ENCODE measurements at regions not wholly inside any gene's neighbourhood (a gene's known extent, or its start where the extent isn't known, plus 50 kb on each side); places are given as distances from the start of the nearest gene placed in this dataset.

DNA sequence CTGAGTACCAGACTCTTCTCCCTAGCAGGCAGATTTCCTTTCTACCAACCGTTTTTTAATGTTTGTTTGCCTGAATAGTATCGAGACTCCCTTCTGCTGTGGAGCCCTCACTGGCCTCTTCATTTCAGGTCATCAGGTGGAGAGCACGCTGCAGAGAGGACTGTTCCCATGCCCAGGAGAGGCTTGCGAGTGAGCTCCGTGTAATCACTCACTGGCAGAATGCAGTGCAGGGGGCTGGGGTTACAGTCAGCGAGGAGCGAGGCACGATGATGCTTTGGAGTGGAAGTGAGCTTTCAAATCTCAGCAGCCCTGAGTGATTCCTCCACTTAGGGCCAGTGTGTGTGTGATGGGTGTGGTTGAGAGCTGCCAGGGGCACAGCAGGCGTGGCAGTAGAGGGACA is 385.2 kb downstream of the SHQ1 start:
- intact Hi-C loops (cut with DNase I), result no loop called here
- DNase-seq (ENCODE audit: extremely low spot score), result no peak
- H3K27me3 ChIP-seq, result no peaks in the 10 kb centered on the region
- H3K4me1 ChIP-seq, result peaks cover 5 to 12% (median 10%) of the 10 kb centered on the region in 4 donors
- TF ChIP-seq EP300 (IDR thresholded peaks at IDR 0.05), result no peak
- no peak for TF ChIP-seq POLR2A (IDR thresholded peaks at IDR 0.05; ENCODE audit: low read depth)
- TF ChIP-seq, protein P1, sequence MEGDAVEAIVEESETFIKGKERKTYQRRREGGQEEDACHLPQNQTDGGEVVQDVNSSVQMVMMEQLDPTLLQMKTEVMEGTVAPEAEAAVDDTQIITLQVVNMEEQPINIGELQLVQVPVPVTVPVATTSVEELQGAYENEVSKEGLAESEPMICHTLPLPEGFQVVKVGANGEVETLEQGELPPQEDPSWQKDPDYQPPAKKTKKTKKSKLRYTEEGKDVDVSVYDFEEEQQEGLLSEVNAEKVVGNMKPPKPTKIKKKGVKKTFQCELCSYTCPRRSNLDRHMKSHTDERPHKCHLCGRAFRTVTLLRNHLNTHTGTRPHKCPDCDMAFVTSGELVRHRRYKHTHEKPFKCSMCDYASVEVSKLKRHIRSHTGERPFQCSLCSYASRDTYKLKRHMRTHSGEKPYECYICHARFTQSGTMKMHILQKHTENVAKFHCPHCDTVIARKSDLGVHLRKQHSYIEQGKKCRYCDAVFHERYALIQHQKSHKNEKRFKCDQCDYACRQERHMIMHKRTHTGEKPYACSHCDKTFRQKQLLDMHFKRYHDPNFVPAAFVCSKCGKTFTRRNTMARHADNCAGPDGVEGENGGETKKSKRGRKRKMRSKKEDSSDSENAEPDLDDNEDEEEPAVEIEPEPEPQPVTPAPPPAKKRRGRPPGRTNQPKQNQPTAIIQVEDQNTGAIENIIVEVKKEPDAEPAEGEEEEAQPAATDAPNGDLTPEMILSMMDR (IDR thresholded peaks at IDR 0.05), result no peak
- no peak for TF ChIP-seq POLR2AphosphoS5 (IDR thresholded peaks at IDR 0.05)
- no peaks in the 10 kb centered on the region for H3K9me3 ChIP-seq
- no peaks in the 10 kb centered on the region for H3K36me3 ChIP-seq
- 63% methylated on average over 6 of the region's 9 CpGs for WGBS
- no peak overlapping the region for H3K27ac ChIP-seq (replicated peaks in 1 of 4)
- H3K4me3 ChIP-seq, result no peak overlapping the region

DNA sequence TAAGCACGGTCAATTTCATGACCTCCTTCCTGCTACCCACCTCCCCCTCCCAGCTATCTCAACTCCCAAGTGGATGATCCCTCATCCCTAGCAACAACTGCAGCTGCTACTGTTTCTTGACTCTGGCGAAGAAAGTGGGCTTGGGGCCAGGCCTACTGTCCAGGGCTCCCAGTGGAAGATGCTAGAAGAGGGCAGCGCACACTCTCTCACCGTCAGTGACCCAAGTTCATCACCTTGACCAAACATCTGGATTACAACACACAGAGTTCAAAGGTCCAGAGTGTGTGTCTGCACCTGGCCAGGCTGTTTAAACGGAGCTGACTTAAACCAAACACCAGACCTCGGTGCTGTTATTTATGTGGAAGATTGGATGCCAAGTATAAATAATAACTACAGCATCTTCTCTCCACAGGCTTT is 385.6 kb downstream of the SHQ1 start:
- Histone ChIP-seq H3K27ac (replicated peaks in 1 of 4) (no peak overlapping the region), H3K36me3 (no peaks in the 10 kb centered on the region), H3K4me3 (no peak overlapping the region), H3K9me3 (no peaks in the 10 kb centered on the region), H3K27me3 (no peaks in the 10 kb centered on the region), H3K4me1 (peaks cover 5 to 12% (median 10%) of the 10 kb centered on the region in 4 donors)
- intact Hi-C loops (cut with DNase I), result no loop called here
- TF ChIP-seq EP300 (IDR thresholded peaks at IDR 0.05) (no peak), POLR2A (IDR thresholded peaks at IDR 0.05; ENCODE audit: low read depth) (no peak), POLR2AphosphoS5 (IDR thresholded peaks at IDR 0.05) (no peak)
- TF ChIP-seq, protein P1 (IDR thresholded peaks at IDR 0.05), result no peak
- no peak for DNase-seq (ENCODE audit: extremely low spot score)
- WGBS, result 53% methylated on average over 6 of the region's 6 CpGs

GRCh38 chr3:72461787-72462186 is 386.5 kb downstream of the SHQ1 start:
- peaks cover 5 to 12% (median 10%) of the 10 kb centered on the region in 4 donors for H3K4me1 ChIP-seq
- intact Hi-C loops (cut with DNase I), result no loop called here
- no peaks in the 10 kb centered on the region for H3K9me3 ChIP-seq
- no peak overlapping the region for H3K4me3 ChIP-seq
- DNase-seq (ENCODE audit: extremely low spot score), result no peak
- H3K27me3 ChIP-seq, result no peaks in the 10 kb centered on the region
- no peak overlapping the region for H3K27ac ChIP-seq (replicated peaks in 1 of 4)
- 49% methylated on average over 4 of the region's 4 CpGs for WGBS
- H3K36me3 ChIP-seq, result no peaks in the 10 kb centered on the region
- TF ChIP-seq POLR2A (IDR thresholded peaks at IDR 0.05; ENCODE audit: low read depth) (no peak), POLR2AphosphoS5 (IDR thresholded peaks at IDR 0.05) (peak in 1 of 2 donors; percentile 13)

DNA sequence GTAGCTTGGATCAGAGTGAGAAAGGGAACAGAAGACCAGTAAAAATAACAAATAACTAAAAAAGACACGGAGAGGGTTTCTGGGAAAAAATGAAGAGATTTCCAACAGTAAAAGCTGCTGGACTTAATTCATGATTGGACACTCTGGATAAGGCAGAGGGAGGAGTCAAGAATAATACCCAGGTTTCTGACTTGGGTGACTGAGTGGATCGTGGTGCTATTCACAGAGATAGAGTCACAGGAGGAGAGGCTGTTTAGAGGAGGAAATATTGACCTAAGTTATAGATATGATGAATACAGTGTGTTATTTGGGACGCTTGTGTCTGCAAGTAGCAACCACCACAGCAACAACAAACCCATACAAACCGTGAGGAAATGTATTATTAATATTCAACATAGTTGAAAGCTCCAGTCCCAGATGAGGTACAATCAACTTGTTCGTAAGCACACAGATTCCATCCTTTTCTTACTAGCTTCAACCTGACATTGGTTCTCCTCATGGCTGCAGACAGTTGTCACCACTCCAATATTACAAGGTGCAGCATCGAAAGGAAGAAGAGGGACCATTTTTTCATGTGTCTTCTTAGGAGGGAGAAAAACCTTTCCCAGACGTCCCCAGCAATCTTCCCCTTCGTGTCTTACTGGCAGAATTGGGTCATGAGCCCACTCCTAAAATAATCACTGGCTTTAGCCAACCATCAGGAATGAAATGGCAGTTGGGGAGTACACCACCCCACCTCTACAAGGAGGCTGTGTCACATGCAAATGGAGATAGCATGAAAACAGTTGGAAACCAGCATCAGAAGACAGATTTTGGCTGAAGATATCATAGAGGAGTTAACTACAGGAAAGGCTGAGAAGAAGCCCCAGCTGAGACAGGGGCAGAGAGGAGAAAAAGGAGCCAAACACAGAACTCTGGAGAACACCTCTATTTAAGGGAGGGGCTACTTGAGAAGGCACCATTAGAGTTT is 387.8 kb downstream of the SHQ1 start:
- no peaks in the 10 kb centered on the region for H3K27me3 ChIP-seq
- H3K4me3 ChIP-seq, result no peak overlapping the region
- no peaks in the 10 kb centered on the region for H3K36me3 ChIP-seq
- no peak for DNase-seq (ENCODE audit: extremely low spot score)
- TF ChIP-seq EP300 (IDR thresholded peaks at IDR 0.05) (no peak), POLR2A (IDR thresholded peaks at IDR 0.05; ENCODE audit: low read depth) (no peak)
- WGBS, result 89% methylated on average over 8 of the region's 8 CpGs
- intact Hi-C loops (cut with DNase I), result no loop called here
- no peaks in the 10 kb centered on the region for H3K9me3 ChIP-seq
- H3K4me1 ChIP-seq, result peaks cover 5 to 12% (median 10%) of the 10 kb centered on the region in 4 donors
- no peak overlapping the region for H3K27ac ChIP-seq (replicated peaks in 1 of 4)

- intact Hi-C loops (cut with DNase I), result no loop called here
- DNase-seq (ENCODE audit: extremely low spot score), result no peak
- TF ChIP-seq POLR2A (IDR thresholded peaks at IDR 0.05; ENCODE audit: low read depth) (no peak), POLR2AphosphoS5 (IDR thresholded peaks at IDR 0.05) (no peak), EP300 (IDR thresholded peaks at IDR 0.05) (no peak)
- TF ChIP-seq, protein P1 (IDR thresholded peaks at IDR 0.05), result no peak
- Histone ChIP-seq H3K4me1 (peaks cover 5 to 12% (median 10%) of the 10 kb centered on the region in 4 donors), H3K36me3 (no peaks in the 10 kb centered on the region), H3K27me3 (no peaks in the 10 kb centered on the region), H3K4me3 (no peak overlapping the region), H3K9me3 (no peaks in the 10 kb centered on the region), H3K27ac (replicated peaks in 1 of 4) (no peak overlapping the region)
Measured at GRCh38 chr3:72459588-72459987, 388.7 kb downstream of the SHQ1 start.

Data from esophagus muscularis mucosa (tissue), 4 donors.